NCI-H1694 treated with DMSO at 0.1 percent for 48 hours (cell line): ENCODE measurements at regions not wholly inside any gene's neighbourhood (a gene's known extent, or its start where the extent isn't known, plus 50 kb on each side); places are given as distances from the start of the nearest gene placed in this dataset.

Experiments
- DNase-seq: peaks from one replicate; lab custom pipeline; 2025; lab: John Stamatoyannopoulos, UW

- no peak for DNase-seq
Measured at GRCh38 chr9:75410405-75410804, 322.1 kb downstream of the OSTF1 start.

GRCh38 chr9:75414371-75415160, 326.3 kb downstream of the OSTF1 start:
- no peak for DNase-seq

- no peak for DNase-seq
Measured at GRCh38 chr9:75417471-75417870, 329.2 kb downstream of the OSTF1 start.

GRCh38 chr9:75418518-75418917, 330.2 kb downstream of the OSTF1 start:
- no peak for DNase-seq

- DNase-seq = no peak
Measured at GRCh38 chr9:75422944-75423522, 334.7 kb downstream of the OSTF1 start.

- DNase-seq = no peak
Measured at GRCh38 chr9:75429531-75430475, 341.5 kb downstream of the OSTF1 start.

- DNase-seq = no peak
Measured at GRCh38 chr9:75431375-75431774, 343.1 kb downstream of the OSTF1 start.

GRCh38 chr9:75432386-75432785, 344.1 kb downstream of the OSTF1 start:
- DNase-seq = no peak

GRCh38 chr9:75432888-75433287, 344.6 kb downstream of the OSTF1 start:
- DNase-seq = no peak

GRCh38 chr9:75438716-75439115, 350.4 kb downstream of the OSTF1 start:
- no peak for DNase-seq

- DNase-seq = no peak
Measured at GRCh38 chr9:75440914-75441313, 352.6 kb downstream of the OSTF1 start.

- DNase-seq = no peak
Measured at GRCh38 chr9:75445144-75445543, 356.8 kb downstream of the OSTF1 start.

- no peak for DNase-seq
Measured at GRCh38 chr9:75447281-75447680, 359.0 kb downstream of the OSTF1 start.

- DNase-seq = no peak
Measured at GRCh38 chr9:75448281-75448680, 360.0 kb downstream of the OSTF1 start.

GRCh38 chr9:75448955-75449354, 360.6 kb downstream of the OSTF1 start:
- DNase-seq = no peak

GRCh38 chr9:75451045-75451444, 362.7 kb downstream of the OSTF1 start:
- no peak for DNase-seq

- no peak for DNase-seq
Measured at GRCh38 chr9:75451505-75451904, 363.2 kb downstream of the OSTF1 start.

- no peak for DNase-seq
Measured at GRCh38 chr9:75452512-75452911, 364.2 kb downstream of the OSTF1 start.

- no peak for DNase-seq
Measured at GRCh38 chr9:75454043-75454442, 365.7 kb downstream of the OSTF1 start.

- DNase-seq = no peak
Measured at GRCh38 chr9:75454891-75455290, 366.6 kb downstream of the OSTF1 start.

- DNase-seq = no peak
Measured at GRCh38 chr9:75455444-75455921, 367.2 kb downstream of the OSTF1 start.

- DNase-seq = no peak
Measured at GRCh38 chr9:75456698-75457097, 368.4 kb downstream of the OSTF1 start.
